Tongue (tissue), 1 donor: ENCODE measurements at regions not wholly inside any gene's neighbourhood (a gene's known extent, or its start where the extent isn't known, plus 50 kb on each side); places are given as distances from the start of the nearest gene placed in this dataset.
"Not testable (repeated sequence)": the region's sequence is repeated elsewhere in the genome, so short reads cannot be mapped to it uniquely, and the experiment has no call there.

Experiments
- DNase-seq: peaks from one replicate; pipeline ENCODE4 v3.0.0-alpha.2; 2015

DNA sequence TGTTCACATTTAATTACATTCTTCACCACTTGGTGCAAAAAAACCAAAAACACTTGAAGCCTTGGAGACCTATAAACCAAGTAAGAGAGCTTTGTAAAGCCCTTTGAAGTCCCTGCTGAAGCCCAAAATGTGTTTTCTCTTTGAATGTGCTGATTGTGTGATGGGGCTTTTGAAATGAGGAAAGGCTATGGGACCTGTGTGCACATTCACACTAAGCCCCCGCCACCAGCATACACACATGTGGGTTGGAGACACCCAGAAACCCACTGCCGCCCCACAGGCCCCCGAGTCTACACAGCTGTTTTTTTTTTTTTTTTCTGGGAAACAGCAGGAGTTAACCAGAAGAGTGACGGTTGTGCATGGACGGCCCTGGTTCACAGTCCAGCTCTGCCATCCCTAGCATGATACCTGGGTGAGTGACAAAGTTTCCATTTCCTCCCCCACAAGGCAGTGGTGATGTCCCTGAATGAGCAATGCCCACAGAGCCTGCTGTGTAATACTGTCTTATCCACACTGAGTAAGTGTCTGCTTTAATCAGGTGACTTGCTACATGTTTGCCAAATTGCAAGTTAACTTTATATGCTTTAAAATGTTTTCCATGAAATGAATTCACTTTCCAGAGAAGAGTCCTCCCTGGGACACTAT is 154.6 kb upstream of the GDF10 start:
- no peak for DNase-seq

DNA sequence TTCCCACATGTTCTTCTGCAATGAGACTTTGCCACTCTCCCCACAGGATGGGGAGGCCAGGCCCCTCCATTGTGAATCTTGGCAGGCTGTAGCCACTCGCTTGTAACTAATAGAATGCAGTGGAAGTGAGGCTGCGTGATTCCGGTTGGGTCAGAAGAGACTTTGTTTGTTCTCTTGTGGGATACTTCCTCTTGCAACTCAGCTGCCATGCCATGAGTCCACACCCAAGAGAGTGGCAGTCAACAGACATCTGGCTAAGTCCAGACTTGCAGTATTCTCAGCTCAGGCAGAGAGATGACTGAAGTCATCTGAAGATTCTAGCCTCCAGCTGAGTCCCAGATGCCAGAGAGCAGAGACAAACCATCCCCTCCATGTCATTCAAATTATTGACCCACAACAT is 153.4 kb upstream of the GDF10 start:
- DNase-seq = no peak

DNA sequence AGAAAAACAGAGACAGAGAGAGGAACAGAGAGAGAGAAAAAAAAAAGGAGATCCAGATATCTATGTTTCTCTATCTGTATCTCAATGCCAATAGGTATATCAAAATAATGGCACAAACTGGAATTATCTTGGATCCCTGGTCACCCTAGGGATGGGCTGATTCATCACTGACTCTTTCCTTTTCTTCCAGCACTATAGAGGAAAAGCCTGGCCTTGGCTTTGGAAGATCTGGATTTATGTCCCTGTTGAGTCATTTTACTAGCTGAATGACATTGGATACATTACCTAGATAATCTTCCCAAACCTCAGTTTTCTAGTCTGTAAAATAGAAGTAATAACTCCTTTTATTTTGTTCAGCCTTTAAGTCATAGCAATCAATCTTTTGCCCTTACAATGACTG is 152.8 kb upstream of the GDF10 start:
- DNase-seq = no peak

DNA sequence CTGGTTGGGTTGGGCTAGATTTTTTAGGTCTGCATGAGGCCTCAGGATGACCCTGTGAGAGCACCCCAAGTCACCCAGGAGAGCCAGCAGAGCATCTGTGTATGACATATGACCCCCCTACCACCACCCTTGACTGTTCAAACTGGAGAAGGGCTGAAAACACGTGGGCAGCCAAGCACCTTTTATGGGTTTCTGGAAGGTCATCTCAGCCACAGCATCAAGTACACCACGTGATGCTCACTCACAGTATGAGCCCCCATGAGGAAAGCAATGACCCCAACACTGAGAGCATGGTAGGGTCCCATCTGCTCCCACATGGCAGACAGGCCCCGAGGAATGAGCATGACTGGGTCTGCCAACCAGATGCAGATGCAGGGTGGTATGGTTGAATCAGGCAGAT is 149.4 kb upstream of the GDF10 start:
- no peak for DNase-seq

DNA sequence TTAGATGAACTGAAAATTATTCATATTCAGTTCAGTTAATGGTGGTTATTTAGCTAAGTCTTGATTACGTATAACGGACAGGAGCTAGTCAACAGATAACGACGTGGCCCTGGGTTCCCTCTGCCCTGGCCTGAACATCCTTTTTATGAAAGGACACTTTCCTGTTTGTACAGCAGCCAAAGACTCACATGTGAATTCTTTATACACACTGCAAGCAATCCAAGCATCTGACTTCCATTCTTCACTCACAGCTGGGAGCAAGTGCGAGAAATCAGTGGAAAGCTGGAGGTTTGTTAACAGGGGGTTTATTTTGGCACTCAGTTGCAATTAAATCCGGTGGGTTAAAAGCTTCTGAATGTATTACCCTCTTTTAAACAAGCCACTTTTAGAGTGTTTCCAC is 148.1 kb upstream of the GDF10 start:
- peak; percentile 62 for DNase-seq

DNA sequence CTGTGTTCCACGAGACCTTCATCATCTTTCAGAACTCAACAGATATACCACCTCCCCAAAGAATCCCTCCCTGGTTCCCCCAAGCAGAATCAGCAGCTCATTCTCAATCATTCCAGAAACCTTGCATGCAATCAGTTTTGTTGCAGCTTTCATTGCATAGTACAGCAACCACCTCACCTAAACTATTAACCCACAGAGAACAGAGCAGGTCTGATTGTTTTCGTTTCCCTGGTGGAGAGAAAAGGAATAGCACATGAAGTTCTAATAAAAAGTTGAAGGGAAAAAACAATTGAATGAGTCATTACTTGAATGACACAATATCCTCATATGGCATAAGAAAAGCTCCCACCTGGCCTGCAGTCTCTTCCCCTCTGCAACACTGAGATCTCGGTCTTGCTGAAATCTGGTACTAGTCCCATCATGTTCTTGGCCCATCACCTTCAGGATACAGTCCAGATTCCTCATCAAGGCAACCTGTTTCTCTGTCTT is 147.1 kb upstream of the GDF10 start:
- DNase-seq = no peak

DNA sequence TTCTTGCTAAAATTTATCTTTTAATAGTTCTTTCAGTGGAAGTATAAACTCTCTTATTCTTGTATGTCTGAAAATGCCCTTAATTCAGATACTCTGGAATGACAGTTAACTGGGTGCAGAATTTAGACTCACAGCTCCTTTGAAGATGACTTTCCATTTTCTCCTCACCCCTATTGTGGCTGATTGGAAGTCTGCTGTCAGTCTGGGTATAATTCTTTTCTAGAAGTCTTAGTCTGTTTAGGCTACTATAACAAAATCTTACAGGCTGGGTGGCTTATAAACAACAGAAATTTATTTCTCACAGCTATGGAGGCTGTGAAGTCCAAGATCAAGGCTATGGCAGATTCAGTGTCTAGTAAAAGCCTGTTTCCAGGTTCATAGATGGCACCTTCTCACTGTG is 145.2 kb upstream of the GDF10 start:
- no peak for DNase-seq

DNA sequence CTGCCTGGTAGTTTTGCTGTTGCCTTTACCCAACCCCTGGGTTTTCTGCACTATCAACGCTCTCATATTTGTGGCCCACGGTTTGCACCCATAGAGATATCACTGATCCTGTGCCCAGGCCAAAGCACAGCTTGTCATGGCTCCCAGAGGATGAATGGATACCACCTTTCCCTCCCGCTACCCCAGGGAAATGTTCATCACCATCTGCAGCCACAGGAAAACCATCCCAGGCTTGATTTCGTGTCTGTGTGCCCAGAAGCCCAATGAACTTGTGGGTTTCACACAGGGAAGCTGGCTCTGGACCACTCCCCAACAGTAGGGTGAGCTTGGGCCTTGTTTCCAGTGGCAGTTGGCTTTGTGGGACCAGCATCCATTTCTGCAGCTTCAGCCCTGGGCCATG is 143.1 kb upstream of the GDF10 start:
- no peak for DNase-seq

DNA sequence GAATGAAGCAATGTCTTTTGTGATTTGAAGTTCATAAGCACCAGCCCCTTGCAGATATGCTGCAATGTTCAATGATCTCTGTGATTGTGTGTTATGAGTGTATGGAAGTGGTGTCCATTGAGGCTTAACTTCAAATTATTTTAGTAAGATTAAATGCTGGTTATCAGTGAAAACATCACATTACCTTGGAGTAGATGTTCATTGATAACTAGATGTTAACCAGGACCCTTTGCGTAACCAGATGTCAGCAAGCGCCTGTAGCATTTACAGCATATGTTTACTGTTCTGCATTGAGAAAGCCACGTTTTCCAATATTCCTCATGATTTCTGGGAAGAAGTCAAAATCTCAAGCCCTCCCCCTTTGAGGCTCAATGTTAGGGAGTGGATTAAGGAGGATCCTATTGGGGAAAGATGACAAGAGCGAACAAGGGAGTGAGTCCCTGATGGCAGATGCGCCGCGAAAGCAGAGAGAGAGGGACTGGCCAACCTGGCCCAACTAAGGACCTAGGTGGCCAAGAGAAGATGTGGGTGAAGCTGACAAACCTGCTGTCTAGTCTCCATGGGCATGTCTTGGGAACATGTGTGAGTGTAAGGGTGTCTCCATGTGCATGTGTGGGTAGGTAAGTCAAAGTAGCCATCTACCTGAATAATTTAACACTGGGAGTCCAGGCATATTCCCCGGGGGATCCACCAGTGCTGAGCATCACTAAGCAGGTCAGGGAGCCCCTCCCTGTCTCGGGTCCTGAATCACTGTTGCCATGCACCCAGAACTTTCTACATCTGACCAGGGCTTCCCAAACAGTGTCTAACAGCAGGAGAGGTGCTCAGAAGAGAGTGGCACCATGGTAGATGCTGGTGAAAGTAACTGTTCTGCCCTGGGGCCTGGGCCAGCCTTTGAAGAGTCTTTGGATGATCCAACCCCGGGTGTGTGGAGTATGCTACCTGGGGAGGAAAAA is 141.6 kb upstream of the GDF10 start:
- no peak for DNase-seq

DNA sequence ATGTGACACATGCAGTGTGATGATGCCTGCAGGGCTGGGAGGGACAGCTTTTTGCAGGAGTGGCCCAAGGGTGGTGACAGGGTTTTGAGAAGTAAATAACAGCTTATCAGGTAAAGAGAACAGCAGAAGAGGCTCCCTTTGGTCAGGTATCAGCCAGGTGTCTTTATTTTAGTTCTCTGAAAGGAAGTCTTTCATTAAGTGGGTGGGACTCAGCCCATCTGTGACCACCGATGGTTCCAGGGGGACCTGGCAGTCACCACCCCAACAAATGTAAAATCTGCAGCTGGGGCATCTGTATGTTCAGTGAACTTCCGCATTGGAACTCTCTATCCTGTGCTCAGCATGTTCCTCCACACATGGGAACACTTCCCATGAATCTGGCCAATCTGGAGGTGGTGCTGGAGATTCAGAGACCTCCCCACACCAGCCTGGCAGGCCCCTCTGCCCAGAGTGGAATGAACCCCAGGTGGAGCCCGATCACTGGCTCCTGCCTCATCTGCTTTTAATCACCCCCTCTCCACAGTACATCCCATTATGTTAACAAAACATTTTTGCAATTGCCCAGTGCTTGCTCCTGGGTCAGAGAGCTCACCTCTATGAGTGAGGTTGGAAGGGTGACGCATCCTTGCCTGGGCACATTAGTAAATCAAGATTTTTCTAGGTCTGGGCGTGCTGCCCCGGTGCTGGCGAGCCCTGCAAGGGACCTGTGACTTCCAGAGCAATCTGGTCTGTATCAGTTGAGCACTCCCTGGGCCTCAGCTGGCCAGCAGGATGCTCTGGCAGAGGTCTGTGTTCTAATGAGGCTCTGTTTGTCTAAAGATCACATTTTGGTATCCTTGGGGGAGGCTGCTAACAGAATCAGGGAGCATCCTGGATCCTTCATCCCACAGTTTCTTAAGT is 140.4 kb upstream of the GDF10 start:
- no peak for DNase-seq

DNA sequence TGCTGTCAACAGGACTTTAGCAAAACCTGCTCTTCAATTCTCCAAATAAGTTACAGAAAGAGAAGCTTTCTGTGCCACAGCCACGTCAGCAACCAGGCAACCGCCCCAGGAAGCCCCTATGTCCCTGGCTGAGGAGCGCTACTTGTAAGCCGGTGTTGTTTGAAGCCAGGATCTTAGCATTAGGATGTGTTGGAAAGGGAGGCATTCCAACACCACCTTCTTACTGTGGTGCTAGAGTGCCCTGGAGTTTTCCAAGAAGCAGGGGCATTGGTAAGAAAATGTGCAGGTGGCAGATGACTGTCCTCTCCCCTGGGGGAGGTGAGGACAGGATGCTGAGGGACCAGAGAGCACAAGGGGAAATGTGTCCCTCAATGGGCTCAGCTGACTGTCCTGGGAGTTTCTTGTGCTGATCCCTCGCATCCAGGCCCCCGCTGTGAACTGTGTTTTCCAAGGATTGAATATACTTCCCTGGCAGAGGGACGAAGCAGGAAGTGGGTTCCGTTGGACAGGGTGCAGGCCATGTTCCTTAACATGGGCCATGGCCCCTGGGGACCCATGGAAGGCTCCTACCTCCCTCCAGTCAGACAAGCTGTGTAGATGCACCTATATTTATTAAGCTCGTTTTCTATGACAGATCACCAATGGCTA is 139.6 kb upstream of the GDF10 start:
- peak; percentile 62 for DNase-seq

DNA sequence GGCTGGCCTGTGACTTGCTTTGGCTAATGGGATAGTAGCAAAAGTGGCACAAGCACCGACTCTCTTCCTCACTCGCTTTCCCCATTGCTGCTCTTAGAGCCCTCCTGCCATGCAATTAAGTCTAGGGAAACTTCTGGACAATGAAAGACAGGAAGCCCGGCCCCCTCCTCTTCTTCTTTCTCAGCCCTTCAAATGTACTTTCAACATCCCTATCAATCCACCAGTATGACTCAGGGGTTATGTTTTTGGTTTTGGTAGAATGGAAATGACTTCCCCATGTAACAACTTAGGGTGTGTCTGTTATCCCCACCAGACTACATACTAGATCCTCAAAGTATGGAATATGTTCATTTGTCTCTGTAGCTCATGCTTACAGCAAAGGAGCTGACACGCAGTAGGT is 139.0 kb upstream of the GDF10 start:
- DNase-seq = no peak

DNA sequence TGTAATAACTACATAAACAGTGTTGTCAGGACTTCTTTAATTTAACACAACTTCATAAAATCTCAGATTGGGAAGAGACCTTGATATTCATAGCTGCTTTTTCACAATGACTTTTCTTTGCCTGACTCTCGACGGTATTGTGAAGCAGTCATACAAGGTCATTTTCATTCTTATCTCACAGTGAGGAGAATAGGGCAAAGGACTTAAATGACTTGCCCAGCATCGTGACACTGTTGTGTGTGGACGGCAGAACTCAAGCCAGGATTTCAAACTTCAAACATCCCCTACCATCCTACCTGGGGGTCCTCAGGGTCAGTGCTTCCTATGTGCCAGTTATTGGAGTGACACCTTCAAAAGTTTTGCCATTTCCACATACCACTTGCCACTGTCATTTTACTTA is 138.5 kb upstream of the GDF10 start:
- no peak for DNase-seq

DNA sequence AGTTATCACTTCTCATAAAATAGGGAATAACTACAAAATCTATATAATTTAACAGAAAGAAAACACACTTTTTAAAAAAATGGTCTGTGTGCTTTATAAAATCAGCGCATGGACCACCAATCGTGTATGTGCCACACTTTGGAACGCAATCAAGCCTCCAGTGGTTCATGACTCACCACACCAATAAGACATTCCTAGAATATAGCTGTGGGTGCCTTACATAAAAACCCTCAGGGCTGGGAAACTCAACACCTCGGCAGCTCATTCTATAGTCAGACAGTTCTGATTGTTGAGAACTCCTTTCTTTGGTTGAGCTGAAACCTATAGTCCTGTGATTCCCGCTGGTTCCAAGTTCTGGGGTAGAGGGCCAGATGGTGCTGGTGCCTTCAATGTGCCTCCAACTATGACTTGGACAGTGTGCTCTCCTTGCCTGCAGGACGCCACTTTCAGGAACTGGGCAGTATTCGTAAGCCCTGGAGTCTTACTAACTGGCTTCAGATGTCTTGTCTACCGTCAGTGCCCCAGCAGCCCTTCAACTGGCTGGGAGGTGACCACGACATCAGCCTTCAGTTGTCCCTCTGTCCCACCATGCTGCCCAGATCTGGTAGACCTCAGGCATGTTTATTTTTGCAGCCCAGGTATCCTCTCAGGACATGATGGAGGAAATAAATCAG is 135.7 kb upstream of the GDF10 start:
- DNase-seq = no peak

DNA sequence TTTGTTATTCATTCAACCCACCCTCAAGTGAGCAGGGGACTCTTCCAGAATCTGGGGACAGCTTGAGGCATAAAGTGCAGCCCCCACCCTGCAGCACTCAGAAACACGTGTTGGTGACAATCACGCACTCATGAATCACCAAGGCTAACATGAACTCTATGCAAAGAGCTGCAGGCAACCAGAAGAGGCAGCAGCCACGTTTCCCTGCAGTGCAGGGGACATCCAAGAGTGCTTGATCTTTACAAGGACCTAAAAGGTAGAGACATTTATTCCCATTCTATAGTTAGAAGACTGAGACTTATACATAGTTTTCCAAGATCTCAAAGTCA is 135.2 kb upstream of the GDF10 start:
- DNase-seq = no peak

DNA sequence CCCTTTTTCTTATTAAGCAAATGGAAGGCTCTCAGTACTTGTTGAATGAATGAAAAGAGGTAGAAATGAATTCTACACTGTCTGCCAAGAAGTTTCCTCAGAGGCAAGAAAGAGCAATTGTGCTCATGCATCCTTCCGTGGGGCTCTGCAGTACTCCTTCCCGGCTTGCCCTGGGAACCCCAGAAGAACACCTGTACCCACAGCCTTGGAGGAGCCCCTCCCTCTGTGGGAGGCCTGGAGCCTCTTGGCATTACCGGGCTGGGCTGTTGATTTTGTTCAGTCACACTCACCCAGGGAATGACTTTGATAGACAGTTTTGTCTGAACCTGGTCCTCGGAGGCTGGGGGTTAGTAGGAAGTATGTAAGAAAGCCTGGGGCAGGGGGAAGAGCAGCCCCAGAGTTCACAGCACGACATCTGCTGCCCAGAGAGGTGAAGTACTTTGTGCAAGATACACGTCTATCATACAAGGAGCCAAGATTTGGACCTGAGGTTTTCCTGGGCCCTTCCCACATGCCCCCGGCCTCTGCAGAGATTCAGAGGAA is 134.8 kb upstream of the GDF10 start:
- DNase-seq = peak; percentile 43

DNA sequence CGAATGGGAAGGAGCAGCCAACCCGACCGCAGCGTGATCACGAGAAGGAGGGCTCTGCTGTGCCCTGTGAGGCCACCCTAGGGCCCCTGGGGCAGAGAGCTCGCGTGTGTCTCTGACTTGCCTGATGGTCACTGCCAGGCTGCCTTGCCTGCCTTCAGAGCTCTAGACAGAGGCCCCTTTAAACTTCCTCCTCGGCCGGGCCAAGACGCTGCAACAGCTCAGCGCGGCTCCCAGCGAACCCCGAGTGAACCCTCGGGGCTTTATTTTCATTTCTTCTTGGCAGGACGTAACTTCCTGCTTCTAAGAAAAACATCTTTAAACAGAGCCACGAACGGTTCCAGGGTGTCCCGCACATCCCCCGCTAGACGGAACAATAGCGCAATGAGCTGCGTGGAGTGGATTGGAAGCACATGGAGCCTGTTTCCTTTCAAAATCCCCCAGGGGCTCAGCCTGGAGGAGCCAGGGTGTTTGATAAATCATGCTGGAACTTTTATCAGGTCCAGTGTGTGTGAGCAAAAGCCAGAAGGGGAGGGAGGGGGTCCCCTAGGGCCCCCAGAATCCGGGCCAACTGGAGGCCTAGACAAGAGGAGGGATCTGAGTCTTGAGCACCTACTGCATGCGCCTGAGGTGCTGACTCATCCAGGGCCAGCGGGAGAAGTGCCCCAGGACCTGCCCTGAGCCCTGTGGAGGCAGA is 134.1 kb upstream of the GDF10 start:
- peak; percentile 90 for DNase-seq

DNA sequence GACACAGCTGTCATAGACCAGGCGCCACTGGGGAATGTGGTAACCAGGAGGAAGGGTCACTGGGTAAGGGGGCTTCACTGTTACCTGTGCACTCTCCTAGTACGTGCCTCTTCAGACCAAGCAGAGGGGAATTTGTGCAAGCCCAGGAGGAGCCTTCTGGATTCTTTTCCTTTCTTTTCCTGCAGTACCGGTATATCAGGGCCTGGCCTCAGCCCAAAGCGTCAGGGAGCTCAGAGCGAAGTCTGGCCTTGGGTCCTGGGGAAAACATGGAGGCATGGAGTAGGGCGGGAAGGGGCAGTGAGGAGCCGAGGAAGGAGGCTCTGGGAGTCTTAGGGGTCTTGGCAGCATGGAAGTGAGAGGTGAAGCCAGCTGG is 133.6 kb upstream of the GDF10 start:
- peak; percentile 46 for DNase-seq

DNA sequence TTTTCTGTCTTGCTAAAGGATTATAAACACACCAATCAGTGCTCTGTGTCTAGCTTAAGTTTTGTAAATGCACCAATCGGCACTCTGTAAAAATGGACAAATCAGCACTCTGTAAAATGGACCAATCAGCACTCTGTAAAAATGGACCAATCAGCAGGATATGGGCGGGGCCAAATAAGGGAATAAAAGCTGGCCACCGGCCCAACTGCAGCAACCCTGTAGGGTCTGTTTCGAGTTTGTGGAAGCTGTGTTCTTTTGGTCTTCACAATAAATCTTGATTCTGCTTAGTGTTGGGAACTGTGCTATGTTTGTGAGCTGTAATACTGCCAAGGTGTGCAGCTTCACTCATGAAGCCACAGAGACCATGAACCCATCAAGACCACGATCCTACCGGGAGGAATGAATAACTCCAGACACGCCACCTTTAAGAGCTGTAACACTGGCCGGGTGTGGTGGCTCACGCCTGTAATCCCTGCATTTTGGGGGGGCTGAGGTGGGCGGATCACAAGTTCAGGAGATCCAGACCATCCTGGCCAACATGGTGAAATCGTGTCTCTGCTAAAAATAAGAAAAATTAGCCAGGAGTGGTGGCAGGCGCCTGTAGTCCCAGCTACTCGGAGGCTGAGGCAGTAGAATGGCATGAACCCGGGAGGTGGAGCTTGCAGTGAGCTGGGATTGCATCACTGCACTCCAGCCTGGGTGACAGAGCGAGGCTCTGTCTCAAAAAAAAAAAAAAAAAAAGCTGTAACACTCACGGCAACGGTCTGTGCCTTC is 133.0 kb upstream of the GDF10 start:
- DNase-seq = not testable (repeated sequence)

DNA sequence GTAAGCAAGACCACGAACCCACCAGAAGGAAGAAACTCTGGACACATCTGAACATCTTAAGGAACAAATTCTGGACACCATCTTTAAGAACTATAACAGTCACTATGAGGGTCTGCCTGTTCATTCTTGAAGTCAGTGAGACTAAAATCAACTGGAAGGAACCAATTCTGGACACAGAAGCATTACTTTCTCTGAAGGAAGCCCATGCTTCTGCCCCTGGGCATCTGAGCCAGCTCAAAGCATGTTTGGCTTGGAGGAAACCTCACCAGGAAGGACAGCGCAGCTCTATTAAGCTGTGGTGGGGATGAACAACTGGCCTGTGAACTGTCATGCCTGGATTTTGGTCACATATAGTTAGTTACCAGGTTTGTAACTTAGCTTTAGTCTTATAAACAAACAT is 132.4 kb upstream of the GDF10 start:
- no peak for DNase-seq
